Activated naive CD4-positive, alpha-beta T cell treated with Interleukin-2 at 50 U/mL for 16 hours (primary cell): ENCODE measurements at regions not wholly inside any gene's neighbourhood (a gene's known extent, or its start where the extent isn't known, plus 50 kb on each side); places are given as distances from the start of the nearest gene placed in this dataset.

Source experiments
- DNase-seq: peaks from one replicate; pipeline ENCODE4 v3.0.0-alpha.2; 2020

GRCh38 chr14:101500061-101500460 is 61.2 kb upstream of the DIO3 start:
- DNase-seq: no peak

DNA sequence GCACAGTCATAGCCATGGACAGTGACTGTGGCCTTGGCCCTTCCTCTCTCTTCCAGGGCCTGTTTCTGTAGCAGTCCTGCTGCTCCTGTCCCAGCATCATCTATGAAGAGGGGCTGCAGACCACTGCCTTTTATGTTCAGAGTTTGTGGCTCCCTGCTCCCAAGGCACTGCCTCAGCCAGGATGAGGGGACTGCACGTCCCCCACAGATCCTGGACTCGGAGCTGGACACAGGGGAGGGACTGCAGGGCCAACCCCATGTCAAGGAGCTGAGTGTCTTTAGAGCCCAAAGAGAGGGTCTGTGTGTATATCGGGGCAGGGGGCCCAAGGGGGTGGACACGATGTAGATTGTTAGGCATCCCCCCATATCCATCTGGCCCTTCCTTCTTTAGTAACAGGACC is 60.6 kb upstream of the DIO3 start:
- no peak for DNase-seq

GRCh38 chr14:101501341-101501740 is 60.0 kb upstream of the DIO3 start:
- DNase-seq: no peak

DNA sequence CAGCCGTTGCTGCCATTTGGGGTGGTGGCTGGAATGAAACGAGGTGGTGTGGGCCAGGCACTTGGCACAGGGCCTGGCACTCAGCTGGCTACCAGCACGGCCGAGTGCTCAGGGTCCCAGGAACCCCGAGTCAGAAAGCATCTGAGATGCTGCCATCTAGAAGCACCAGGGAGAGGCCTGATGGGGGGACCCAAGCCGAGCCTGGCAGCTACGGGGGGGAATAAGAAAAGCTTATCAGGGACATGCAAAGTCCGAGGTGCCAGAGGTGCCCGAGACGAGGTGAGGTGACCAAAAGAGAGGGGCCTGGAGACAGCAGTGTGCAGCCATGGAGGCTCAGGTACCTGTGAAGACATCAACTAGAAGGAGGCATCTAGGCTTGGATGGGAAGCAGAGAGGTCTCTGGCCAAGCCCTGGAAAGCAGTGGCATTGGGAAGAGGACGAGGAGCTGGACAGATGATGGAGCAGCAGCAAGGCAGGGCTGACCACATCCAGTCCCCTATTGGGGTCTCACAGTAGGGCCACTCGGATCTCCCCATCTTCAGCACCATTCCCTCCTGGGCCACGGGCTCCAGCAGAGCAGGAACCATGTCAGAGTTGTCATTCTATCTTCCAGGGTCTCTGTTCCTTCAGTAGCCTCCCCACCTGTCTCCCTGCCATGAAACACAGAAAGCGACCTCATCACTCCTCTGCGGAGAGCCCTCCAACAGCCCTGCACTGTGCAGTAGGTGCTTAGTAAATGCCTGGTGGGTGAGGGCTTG is 59.3 kb upstream of the DIO3 start:
- no peak for DNase-seq

DNA sequence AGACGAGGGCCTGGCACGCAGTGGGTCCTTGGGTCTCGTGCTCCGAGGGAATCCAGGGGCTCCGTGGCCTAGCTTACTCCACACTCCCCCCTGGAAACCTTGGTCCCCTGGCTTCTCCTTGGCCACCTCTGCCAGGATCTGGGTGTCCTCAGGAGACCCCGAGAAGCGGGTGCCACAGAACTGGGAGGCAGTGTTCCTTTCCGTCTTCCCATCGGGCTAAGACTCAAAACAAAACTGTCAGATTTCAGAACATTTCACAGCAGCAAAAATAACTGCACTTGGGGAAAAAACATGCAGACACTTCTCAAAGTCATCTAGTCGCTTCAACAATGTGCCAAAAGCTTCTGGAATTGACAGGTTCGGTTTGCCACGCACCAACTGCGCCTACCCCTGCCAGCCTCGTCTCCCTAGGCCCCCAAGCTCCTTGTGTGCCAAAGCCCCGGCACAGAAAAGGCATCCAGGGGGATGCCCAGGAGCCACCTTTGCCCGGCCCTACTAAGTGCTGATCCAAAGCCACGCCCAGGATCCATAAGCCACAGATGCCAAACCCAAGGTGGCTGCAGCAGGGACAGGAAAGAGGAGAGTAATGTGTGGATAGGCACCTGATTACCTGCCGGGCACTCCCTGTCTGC is 58.4 kb upstream of the DIO3 start:
- no peak for DNase-seq

GRCh38 chr14:101503431-101504095 is 57.7 kb upstream of the DIO3 start:
- no peak for DNase-seq

GRCh38 chr14:101504096-101504948 is 57.0 kb upstream of the DIO3 start:
- no peak for DNase-seq

- DNase-seq: no peak
These were observed 55.9 kb upstream of the DIO3 start for GRCh38 chr14:101505236-101505970.

DNA sequence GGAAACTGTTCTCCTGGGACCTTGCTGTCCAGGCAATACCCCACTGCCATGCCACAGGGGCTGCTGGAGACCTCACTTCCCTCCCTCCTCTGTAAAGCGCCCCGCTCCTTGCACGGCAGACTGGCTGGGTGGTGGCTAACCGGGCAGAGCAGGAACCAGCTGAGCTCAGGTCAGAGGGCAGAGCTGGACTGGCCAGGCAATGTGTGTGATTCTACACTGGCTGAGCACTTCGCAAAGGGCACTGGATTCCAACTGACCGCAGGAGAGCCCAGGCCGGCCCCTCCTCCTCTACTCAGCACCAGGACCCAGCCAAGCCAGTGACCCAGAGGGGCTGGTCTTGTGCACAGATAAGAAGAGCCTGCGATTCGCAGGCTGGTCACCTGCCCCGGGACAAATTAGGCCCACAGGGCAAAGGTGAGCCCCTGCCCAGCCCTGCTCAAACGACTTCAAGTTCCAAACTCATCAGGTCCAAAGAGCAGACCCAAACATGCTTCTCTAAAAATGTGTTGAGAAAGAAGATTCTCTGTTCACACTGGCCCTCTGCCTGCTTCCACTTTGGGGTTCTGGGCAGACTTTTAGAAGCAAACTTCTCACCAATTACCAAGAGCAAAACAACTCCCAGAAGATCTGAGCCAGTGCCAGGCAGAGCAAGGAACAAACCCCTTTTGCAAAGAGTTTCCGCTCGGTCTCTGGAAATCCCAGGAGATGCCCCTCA is 54.9 kb upstream of the DIO3 start:
- no peak for DNase-seq

GRCh38 chr14:101506926-101507835 is 54.1 kb upstream of the DIO3 start:
- no peak for DNase-seq

DNA sequence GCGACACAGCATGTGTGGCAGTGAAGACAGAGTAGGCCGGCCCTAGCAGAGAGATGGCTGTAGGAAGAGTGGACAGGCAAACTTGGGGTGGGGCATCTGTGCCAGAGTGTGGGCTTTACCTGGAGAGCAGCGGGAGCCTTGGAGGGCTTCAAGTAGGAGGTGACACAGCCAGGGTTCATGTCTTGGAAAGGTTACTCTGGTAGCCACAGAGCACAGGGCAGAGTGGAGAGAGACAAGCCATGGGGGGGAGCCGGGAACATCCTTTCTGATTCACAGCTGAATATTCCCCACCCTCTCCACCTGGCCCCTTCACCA is 53.5 kb upstream of the DIO3 start:
- DNase-seq: no peak

DNA sequence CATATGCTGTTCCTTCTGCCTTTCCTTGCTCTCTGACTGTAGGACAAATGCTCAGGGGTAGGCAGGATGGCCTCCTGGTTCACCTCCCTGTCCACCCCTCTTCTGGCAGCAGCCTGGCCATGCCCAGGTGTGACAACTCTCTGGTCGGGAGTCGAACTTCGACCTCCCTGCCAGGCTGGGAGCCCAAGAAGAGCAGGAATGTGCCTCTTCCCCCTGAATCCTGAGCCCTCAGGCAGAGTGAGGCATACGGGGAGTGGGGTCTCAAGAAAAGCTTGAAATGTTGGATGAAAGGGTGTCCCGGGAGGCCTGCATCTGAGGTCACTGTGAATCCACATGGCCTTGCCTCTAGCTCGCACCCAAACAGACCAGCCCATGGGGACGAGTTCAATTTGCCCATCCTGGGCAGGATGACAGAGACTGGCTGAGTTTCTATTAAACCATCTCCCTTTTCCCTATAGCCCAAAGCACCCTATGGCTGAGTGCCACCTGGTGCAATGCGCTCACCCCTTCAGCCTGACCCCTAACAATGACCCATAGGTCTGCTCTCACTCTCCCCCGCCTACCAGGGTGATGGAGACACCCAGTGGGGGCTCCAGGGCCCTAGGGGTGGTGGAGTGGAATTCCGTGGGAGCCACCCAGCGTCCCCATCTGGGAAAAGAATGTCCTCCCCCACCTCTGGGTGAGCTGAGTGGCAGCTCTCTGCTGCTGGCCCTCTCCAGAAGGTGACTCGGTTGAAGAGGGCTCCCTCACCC is 52.9 kb upstream of the DIO3 start:
- DNase-seq: no peak

- no peak for DNase-seq
These were observed 52.2 kb upstream of the DIO3 start for GRCh38 chr14:101508948-101509729.

- no peak for DNase-seq
These were observed 51.4 kb upstream of the DIO3 start for GRCh38 chr14:101509730-101510371.

DNA sequence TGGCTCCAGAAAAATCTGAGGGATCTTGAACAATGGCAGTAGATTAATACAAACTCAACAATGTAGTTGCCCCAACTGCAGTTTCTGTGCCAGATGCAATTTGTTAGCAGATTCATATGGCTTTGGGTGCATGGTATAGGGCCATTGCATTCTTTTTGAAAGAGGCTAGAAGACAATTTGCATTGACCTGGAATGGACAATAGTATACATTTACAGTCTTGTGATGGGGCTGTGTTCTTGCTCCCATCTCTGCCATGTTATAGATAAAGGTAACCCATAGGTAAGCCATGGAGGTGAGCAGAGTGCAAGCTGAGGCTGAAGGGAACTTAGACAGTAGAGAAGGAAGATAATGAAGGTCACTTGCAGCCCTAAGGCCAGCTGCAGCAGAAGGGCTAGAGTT is 50.1 kb upstream of the DIO3 start:
- no peak for DNase-seq
